ENCODE measurements at regions not wholly inside any gene's neighbourhood (a gene's known extent, or its start where the extent isn't known, plus 50 kb on each side); places are given as distances from the start of the nearest gene placed in this dataset.

DNA sequence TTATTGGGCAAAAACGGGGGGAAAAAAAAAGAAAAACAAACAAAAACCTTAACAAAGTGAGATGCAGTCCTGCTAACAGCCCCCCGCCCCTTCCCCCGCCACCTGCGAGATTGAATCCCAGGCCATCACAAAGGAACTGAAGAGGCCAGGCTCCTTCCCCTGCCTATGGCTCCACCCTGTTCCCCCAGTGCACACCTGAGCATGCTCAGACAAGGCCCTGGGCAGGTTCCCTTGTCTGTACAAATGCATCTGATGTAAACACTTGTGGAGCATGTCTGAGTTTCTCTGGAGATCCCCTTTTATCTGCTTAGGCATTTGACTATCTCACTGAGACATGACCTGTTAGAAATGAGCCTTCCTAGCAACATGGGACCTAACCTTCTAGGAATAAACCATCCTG, 983.7 kb upstream of the PABPC4L start:
- H3K4me3 ChIP-seq (ENCODE audit: low read depth, low read length): no peak overlapping the region
- TF ChIP-seq, protein P1, sequence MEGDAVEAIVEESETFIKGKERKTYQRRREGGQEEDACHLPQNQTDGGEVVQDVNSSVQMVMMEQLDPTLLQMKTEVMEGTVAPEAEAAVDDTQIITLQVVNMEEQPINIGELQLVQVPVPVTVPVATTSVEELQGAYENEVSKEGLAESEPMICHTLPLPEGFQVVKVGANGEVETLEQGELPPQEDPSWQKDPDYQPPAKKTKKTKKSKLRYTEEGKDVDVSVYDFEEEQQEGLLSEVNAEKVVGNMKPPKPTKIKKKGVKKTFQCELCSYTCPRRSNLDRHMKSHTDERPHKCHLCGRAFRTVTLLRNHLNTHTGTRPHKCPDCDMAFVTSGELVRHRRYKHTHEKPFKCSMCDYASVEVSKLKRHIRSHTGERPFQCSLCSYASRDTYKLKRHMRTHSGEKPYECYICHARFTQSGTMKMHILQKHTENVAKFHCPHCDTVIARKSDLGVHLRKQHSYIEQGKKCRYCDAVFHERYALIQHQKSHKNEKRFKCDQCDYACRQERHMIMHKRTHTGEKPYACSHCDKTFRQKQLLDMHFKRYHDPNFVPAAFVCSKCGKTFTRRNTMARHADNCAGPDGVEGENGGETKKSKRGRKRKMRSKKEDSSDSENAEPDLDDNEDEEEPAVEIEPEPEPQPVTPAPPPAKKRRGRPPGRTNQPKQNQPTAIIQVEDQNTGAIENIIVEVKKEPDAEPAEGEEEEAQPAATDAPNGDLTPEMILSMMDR (conservative IDR thresholded peaks at IDR 0.05; ENCODE audit: low read depth, low read length): no peak
- DNase-seq (ENCODE audit: low read depth): no peak

DNA sequence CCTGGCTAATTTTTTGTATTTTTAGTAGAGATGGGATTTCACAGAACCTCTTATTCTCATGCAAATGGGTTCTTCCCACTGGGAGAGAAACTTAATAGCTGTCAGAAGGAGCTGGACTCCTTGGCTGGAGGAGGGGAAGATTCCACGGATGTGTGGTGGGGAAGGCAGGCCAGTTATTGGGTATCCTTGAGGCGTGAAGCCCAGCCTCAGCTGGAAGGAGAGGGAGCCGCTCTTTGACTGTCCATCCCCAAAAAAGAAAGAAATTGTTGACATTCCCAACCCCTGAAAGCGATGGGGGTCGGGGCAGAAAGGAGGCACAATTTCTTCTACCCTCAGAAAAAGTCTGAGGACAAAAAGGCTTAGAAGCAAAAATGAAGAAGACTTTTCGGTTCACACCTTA, 983.1 kb upstream of the PABPC4L start:
- H3K4me3 ChIP-seq (ENCODE audit: low read depth, low read length): no peak overlapping the region
- no peak for DNase-seq (ENCODE audit: low read depth)
- TF ChIP-seq, protein P1 (conservative IDR thresholded peaks at IDR 0.05; ENCODE audit: low read depth, low read length): no peak

DNA sequence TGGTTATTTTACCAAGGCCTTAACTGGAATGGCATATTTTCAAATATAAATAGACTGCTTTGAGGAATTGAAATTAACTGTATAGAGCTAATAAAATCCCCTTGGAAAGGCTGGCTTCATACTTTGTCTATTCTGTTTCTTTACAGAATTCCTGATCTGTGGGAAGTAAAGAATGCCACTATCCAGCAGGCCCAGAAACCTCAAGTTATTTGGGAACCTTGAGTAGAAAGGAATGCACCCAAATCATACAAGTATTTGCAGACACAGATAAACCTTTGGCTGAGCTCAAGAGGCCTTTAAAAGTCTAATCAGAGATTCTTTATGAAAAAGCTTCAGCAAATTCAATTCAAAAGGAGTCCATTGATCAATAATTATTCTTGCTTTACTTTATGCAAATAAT, 975.7 kb upstream of the PABPC4L start:
- H3K4me3 ChIP-seq (ENCODE audit: low read depth, low read length): no peak overlapping the region
- DNase-seq (ENCODE audit: low read depth): peak; percentile 7
- TF ChIP-seq, protein P1 (conservative IDR thresholded peaks at IDR 0.05; ENCODE audit: low read depth, low read length): no peak

DNA sequence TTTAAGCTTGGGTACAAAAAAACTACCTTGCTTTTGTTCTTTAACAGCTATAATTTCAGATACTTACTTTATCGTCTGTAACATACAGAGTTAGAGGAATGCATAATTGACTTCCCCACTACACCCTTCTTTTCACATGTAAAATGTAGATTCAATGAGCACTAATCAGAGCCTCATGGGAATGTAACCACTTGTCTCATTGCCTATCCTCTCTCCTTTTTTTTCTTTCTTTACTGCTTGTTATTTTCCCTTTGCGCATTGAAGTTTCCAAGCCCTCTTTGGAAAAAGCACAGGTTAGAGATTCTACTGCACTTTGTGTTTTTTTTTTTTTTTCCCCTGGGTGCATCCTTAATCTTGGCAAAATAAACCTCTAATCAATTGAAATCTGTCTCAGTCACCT, 965.1 kb upstream of the PABPC4L start:
- H3K4me3 ChIP-seq (ENCODE audit: low read depth, low read length): no peak overlapping the region
- TF ChIP-seq, protein P1 (conservative IDR thresholded peaks at IDR 0.05; ENCODE audit: low read depth, low read length): no peak
- DNase-seq (ENCODE audit: low read depth): no peak

DNA sequence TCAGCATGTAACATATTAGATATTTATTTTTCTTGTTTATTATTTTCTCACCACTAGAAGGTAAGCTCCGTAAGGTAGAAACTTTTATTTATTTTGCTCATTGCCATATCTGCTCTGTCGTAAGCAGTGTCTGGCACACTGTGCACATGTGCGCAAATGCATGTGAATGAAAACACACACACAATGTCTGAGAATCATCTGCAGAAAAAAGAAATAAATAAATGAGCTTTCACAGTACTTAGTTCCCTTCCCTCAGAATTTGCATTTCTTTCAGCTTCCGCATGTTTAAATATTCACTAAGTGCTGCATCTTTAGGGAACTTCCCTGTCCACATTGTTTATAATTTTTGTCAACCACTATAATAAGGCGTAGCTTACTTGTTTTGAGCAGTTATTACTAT, 963.0 kb upstream of the PABPC4L start:
- DNase-seq (ENCODE audit: low read depth): no peak
- H3K4me3 ChIP-seq (ENCODE audit: low read depth, low read length): no peak overlapping the region
- TF ChIP-seq, protein P1 (conservative IDR thresholded peaks at IDR 0.05; ENCODE audit: low read depth, low read length): no peak

DNA sequence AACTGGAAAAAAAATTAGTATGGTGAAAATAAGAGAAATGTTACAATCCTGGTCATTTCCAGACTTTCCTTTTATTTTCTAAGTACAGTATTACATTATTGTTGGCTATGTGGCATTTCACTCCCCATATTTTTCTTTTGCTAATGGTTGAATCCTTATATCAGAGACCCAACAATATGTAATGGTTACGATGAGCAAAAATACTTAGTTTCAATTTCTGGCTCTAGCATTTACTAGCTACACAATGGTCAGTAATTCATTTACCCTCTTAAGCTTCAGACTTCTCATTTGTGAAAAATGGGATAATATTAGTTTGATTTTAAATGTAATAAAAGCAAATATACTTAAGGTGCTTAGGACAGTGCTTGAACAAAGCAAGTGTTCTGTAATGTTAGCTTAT, 942.9 kb upstream of the PABPC4L start:
- no peak for DNase-seq (ENCODE audit: low read depth)
- H3K4me3 ChIP-seq (ENCODE audit: low read depth, low read length): no peak overlapping the region
- TF ChIP-seq, protein P1 (conservative IDR thresholded peaks at IDR 0.05; ENCODE audit: low read depth, low read length): no peak

DNA sequence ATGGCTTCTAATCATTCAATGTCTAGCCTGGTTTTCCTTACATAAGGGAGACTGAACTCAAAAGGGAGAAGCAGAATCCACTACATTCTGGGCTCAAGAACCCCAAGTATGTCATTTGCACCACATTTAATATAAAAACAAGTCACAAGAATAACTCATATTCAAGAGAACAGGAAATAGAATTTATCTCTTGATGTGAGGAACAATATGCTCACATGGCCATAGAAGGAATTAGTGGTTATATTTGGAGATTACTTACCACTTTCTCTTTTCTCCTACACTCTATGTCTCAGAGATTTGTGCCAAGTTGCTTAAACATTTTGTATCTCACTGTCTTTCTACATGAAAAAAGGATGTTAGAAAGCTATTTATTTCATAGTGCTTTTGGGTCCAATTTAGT, 922.6 kb upstream of the PABPC4L start:
- TF ChIP-seq, protein P1 (conservative IDR thresholded peaks at IDR 0.05; ENCODE audit: low read depth, low read length): no peak
- no peak overlapping the region for H3K4me3 ChIP-seq (ENCODE audit: low read depth, low read length)
- DNase-seq (ENCODE audit: low read depth): no peak

All from choroid plexus epithelial cell (primary cell).